ENCODE measurements at regions not wholly inside any gene's neighbourhood (a gene's known extent, or its start where the extent isn't known, plus 50 kb on each side); places are given as distances from the start of the nearest gene placed in this dataset.

- TF ChIP-seq CTCF (conservative IDR thresholded peaks at IDR 0.05; ENCODE audit: low read depth, low read length) (no peak), EZH2 (IDR thresholded peaks at IDR 0.05; ENCODE audit: borderline replicate concordance, low read depth, low read length, poor library complexity, severe bottlenecking) (no peak)
- CTCF ChIA-PET, result no interaction called here
- Histone ChIP-seq H3K36me3 (ENCODE audit: insufficient read depth, low read length, poor library complexity, severe bottlenecking) (no peaks in the 10 kb centered on the region), H3K9me3 (ENCODE audit: low read depth, low read length, poor library complexity, severe bottlenecking) (no peaks in the 10 kb centered on the region), H3K27ac (ENCODE audit: low read depth, low read length, poor library complexity, severe bottlenecking) (no peak overlapping the region), H3K4me3 (ENCODE audit: low read depth, low read length, poor library complexity, severe bottlenecking) (no peak overlapping the region), H3K4me1 (ENCODE audit: insufficient read depth, low read length, poor library complexity, severe bottlenecking) (peaks cover 15% of the 10 kb centered on the region), H3K27me3 (replicated peaks; ENCODE audit: insufficient read depth, low read depth, low read length, poor library complexity) (peaks cover 57% of the 10 kb centered on the region)
- DNase-seq (ENCODE audit: low spot score), result no peak
- intact Hi-C loops (cut with micrococcal nuclease; ENCODE audit: unreplicated experiment), result no loop called here
- BruUV-seq (replicated peaks), result no TSS peak
- POLR2A ChIA-PET (ENCODE audit: low non-redundant PET), result no interaction called here
Measured at GRCh38 chr7:16060502-16060901, 360.8 kb downstream of the CRPPA start.

GRCh38 chr7:16055263-16055976, 365.9 kb downstream of the CRPPA start:
- Histone ChIP-seq H3K4me1 (ENCODE audit: insufficient read depth, low read length, poor library complexity, severe bottlenecking) (no peaks in the 10 kb centered on the region), H3K27me3 (replicated peaks; ENCODE audit: insufficient read depth, low read depth, low read length, poor library complexity) (peaks cover 27% of the 10 kb centered on the region), H3K9me3 (ENCODE audit: low read depth, low read length, poor library complexity, severe bottlenecking) (no peaks in the 10 kb centered on the region), H3K4me3 (ENCODE audit: low read depth, low read length, poor library complexity, severe bottlenecking) (no peak overlapping the region), H3K27ac (ENCODE audit: low read depth, low read length, poor library complexity, severe bottlenecking) (no peak overlapping the region), H3K36me3 (ENCODE audit: insufficient read depth, low read length, poor library complexity, severe bottlenecking) (no peaks in the 10 kb centered on the region)
- intact Hi-C loops (cut with micrococcal nuclease; ENCODE audit: unreplicated experiment), result no loop called here
- CTCF ChIA-PET, result no interaction called here
- no peak for DNase-seq (ENCODE audit: low spot score)
- POLR2A ChIA-PET (ENCODE audit: low non-redundant PET), result no interaction called here
- no TSS peak for BruUV-seq (replicated peaks)
- TF ChIP-seq EZH2 (IDR thresholded peaks at IDR 0.05; ENCODE audit: borderline replicate concordance, low read depth, low read length, poor library complexity, severe bottlenecking), result no peak
- no peak for TF ChIP-seq CTCF (conservative IDR thresholded peaks at IDR 0.05; ENCODE audit: low read depth, low read length)

GRCh38 chr7:16051561-16052255, 365.2 kb upstream of the MEOX2 start:
- DNase-seq (ENCODE audit: low spot score), result no peak
- Histone ChIP-seq H3K27ac (ENCODE audit: low read depth, low read length, poor library complexity, severe bottlenecking) (no peak overlapping the region), H3K4me3 (ENCODE audit: low read depth, low read length, poor library complexity, severe bottlenecking) (no peak overlapping the region), H3K27me3 (replicated peaks; ENCODE audit: insufficient read depth, low read depth, low read length, poor library complexity) (peaks cover 28% of the 10 kb centered on the region), H3K4me1 (ENCODE audit: insufficient read depth, low read length, poor library complexity, severe bottlenecking) (no peaks in the 10 kb centered on the region), H3K9me3 (ENCODE audit: low read depth, low read length, poor library complexity, severe bottlenecking) (no peaks in the 10 kb centered on the region), H3K36me3 (ENCODE audit: insufficient read depth, low read length, poor library complexity, severe bottlenecking) (no peaks in the 10 kb centered on the region)
- CTCF ChIA-PET, result no interaction called here
- no peak for TF ChIP-seq EZH2 (IDR thresholded peaks at IDR 0.05; ENCODE audit: borderline replicate concordance, low read depth, low read length, poor library complexity, severe bottlenecking)
- TF ChIP-seq CTCF (conservative IDR thresholded peaks at IDR 0.05; ENCODE audit: low read depth, low read length), result no peak
- BruUV-seq (replicated peaks), result no TSS peak
- POLR2A ChIA-PET (ENCODE audit: low non-redundant PET), result no interaction called here
- intact Hi-C loops (cut with micrococcal nuclease; ENCODE audit: unreplicated experiment), result no loop called here

All from A673 (cell line).